BE2C (cell line): ENCODE measurements at regions not wholly inside any gene's neighbourhood (a gene's known extent, or its start where the extent isn't known, plus 50 kb on each side); places are given as distances from the start of the nearest gene placed in this dataset.
A peak's percentile ranks its signal among the peaks of the same experiment; 100 is the strongest.
"Not testable (repeated sequence)": the region's sequence is repeated elsewhere in the genome, so short reads cannot be mapped to it uniquely, and the experiment has no call there.

ENCODE experiments used
- DNase-seq: peaks from one replicate; pipeline ENCODE4 v3.0.0-alpha.2; 2020
- H3K27me3 ChIP-seq: fragments of 250-450 bp; sonication (Bioruptor Pico); 2 replicates; pipeline ENCODE4 v1.5.1; 2020; ENCODE audit warnings: mild to moderate bottlenecking
- H3K36me3 ChIP-seq: fragments of 250-450 bp; sonication (Bioruptor Pico); 2 replicates; pipeline ENCODE4 v1.5.1; 2020; ENCODE audit warnings: mild to moderate bottlenecking
- H3K4me1 ChIP-seq: fragments of 250-450 bp; sonication (Bioruptor Pico); 2 replicates; pipeline ENCODE4 v1.5.1; 2020
- H3K4me3 ChIP-seq: 2 replicates; pipeline ENCODE4 v1.5.1; 2011; ENCODE audit warnings: low read depth, low read length
- H3K9me3 ChIP-seq: fragments of 250-450 bp; sonication (Bioruptor Pico); 2 replicates; pipeline ENCODE4 v1.5.1; 2020
- CTCF ChIP-seq: IDR thresholded peaks from 2 replicates; pipeline ENCODE4 v1.5.1; 2012; ENCODE audit warnings: mild to moderate bottlenecking, low read depth, low read length

GRCh38 chr11:90428836-90429235 is 206.0 kb upstream of the CHORDC1 start:
- Histone ChIP-seq H3K27me3 (no peaks in the 10 kb centered on the region), H3K4me3 (no peak overlapping the region), H3K36me3 (no peaks in the 10 kb centered on the region), H3K4me1 (no peaks in the 10 kb centered on the region), H3K9me3 (no peaks in the 10 kb centered on the region)
- TF ChIP-seq CTCF: no peak
- DNase-seq: no peak

GRCh38 chr11:90426442-90426841 is 203.6 kb upstream of the CHORDC1 start:
- H3K27me3 ChIP-seq: no peaks in the 10 kb centered on the region
- H3K4me1 ChIP-seq: no peaks in the 10 kb centered on the region
- H3K9me3 ChIP-seq: no peaks in the 10 kb centered on the region
- DNase-seq: no peak
- no peak for TF ChIP-seq CTCF
- no peak overlapping the region for H3K4me3 ChIP-seq
- H3K36me3 ChIP-seq: no peaks in the 10 kb centered on the region

- H3K4me3 ChIP-seq: no peak overlapping the region
- TF ChIP-seq CTCF: no peak
- DNase-seq: no peak
These were observed 200.5 kb upstream of the CHORDC1 start for GRCh38 chr11:90423378-90423777.

GRCh38 chr11:90422787-90423186 is 199.9 kb upstream of the CHORDC1 start:
- not testable (repeated sequence) for H3K27me3 ChIP-seq, DNase-seq, H3K36me3 ChIP-seq, H3K4me3 ChIP-seq, H3K9me3 ChIP-seq, H3K4me1 ChIP-seq

More at GRCh38 chr11:90423378-90423777, 200.5 kb upstream of the CHORDC1 start:
- no peaks in the 10 kb centered on the region for H3K4me1 ChIP-seq
- H3K27me3 ChIP-seq: no peaks in the 10 kb centered on the region
- no peaks in the 10 kb centered on the region for H3K36me3 ChIP-seq
- H3K9me3 ChIP-seq: no peaks in the 10 kb centered on the region

- H3K4me1 ChIP-seq: no peaks in the 10 kb centered on the region
- no peak for DNase-seq
- no peaks in the 10 kb centered on the region for H3K36me3 ChIP-seq
- H3K27me3 ChIP-seq: no peaks in the 10 kb centered on the region
- TF ChIP-seq CTCF: no peak
- H3K9me3 ChIP-seq: no peaks in the 10 kb centered on the region
- no peak overlapping the region for H3K4me3 ChIP-seq
These were observed 191.4 kb upstream of the CHORDC1 start for GRCh38 chr11:90414221-90414620.

GRCh38 chr11:90407350-90407749 is 184.5 kb upstream of the CHORDC1 start:
- H3K4me1 ChIP-seq: no peaks in the 10 kb centered on the region
- TF ChIP-seq CTCF: no peak
- no peak for DNase-seq
- no peaks in the 10 kb centered on the region for H3K36me3 ChIP-seq
- no peaks in the 10 kb centered on the region for H3K9me3 ChIP-seq
- H3K27me3 ChIP-seq: no peaks in the 10 kb centered on the region
- H3K4me3 ChIP-seq: no peak overlapping the region

- Histone ChIP-seq H3K4me3 (no peak overlapping the region), H3K9me3 (no peaks in the 10 kb centered on the region), H3K4me1 (no peaks in the 10 kb centered on the region), H3K27me3 (no peaks in the 10 kb centered on the region), H3K36me3 (no peaks in the 10 kb centered on the region)
- peak; percentile 14; the same call in 1 of the 2 replicates for TF ChIP-seq CTCF
- no peak for DNase-seq
These were observed 169.8 kb upstream of the CHORDC1 start for GRCh38 chr11:90392692-90393091.
